SJSA1 (cell line): ENCODE measurements at regions not wholly inside any gene's neighbourhood (a gene's known extent, or its start where the extent isn't known, plus 50 kb on each side); places are given as distances from the start of the nearest gene placed in this dataset.
A peak's percentile ranks its signal among the peaks of the same experiment; 100 is the strongest.

Experiments
- DNase-seq, 2 experiments: peaks; one replicate each; pipeline ENCODE4 v3.0.0-alpha.2; 2015 to 2020; ENCODE audit warnings: low spot score in 2 of 2, low read depth in 1 of 2
- H3K27ac ChIP-seq: fragments of 250-450 bp; sonication (Bioruptor Pico); 2 replicates; pipeline ENCODE4 v1.5.1; 2020; ENCODE audit warnings: mild to moderate bottlenecking, moderate library complexity
- H3K27me3 ChIP-seq: fragments of 250-450 bp; sonication (Bioruptor Pico); replicated peaks from 2 replicates; pipeline ENCODE4 v1.5.1; 2020; ENCODE audit warnings: mild to moderate bottlenecking, moderate library complexity
- H3K36me3 ChIP-seq: fragments of 250-450 bp; sonication (Bioruptor Pico); 2 replicates; pipeline ENCODE4 v1.5.1; 2020; ENCODE audit warnings: mild to moderate bottlenecking
- H3K4me1 ChIP-seq: fragments of 250-450 bp; sonication (Bioruptor Pico); replicated peaks from 2 replicates; pipeline ENCODE4 v1.6.1; 2021; ENCODE audit warnings: mild to moderate bottlenecking
- H3K4me3 ChIP-seq: fragments of 250-450 bp; sonication (Bioruptor Pico); 2 replicates; pipeline ENCODE4 v1.5.1; 2020; ENCODE audit warnings: mild to moderate bottlenecking
- H3K9me3 ChIP-seq: fragments of 250-450 bp; sonication (Bioruptor Pico); replicated peaks from 2 replicates; pipeline ENCODE4 v1.5.1; 2020; ENCODE audit warnings: mild to moderate bottlenecking

- H3K9me3 ChIP-seq = no peaks in the 10 kb centered on the region
- no peak overlapping the region for H3K27ac ChIP-seq
- DNase-seq = no peak
- H3K4me1 ChIP-seq = 0 out of 2 replicates have a peak, but pooled peaks cover 3% of the 10 kb centered on the region
- no peaks in the 10 kb centered on the region for H3K36me3 ChIP-seq
- no peak overlapping the region for H3K4me3 ChIP-seq
- no peaks in the 10 kb centered on the region for H3K27me3 ChIP-seq
These were observed 205.4 kb upstream of the CST7 start for GRCh38 chr20:24743641-24744040.

GRCh38 chr20:24744747-24745146 lies 204.3 kb upstream of the CST7 start:
- Histone ChIP-seq H3K36me3 (no peaks in the 10 kb centered on the region), H3K4me3 (no peak overlapping the region), H3K9me3 (no peaks in the 10 kb centered on the region), H3K4me1 (0 out of 2 replicates have a peak, but pooled peaks cover 3% of the 10 kb centered on the region), H3K27ac (no peak overlapping the region), H3K27me3 (no peaks in the 10 kb centered on the region)
- DNase-seq = no peak

GRCh38 chr20:24745206-24745605 lies 203.9 kb upstream of the CST7 start:
- H3K4me1 ChIP-seq = 0 out of 2 replicates have a peak, but pooled peaks cover 3% of the 10 kb centered on the region
- H3K9me3 ChIP-seq = no peaks in the 10 kb centered on the region
- no peaks in the 10 kb centered on the region for H3K27me3 ChIP-seq
- no peak overlapping the region for H3K27ac ChIP-seq
- no peak for DNase-seq
- H3K36me3 ChIP-seq = no peaks in the 10 kb centered on the region
- H3K4me3 ChIP-seq = no peak overlapping the region

- Histone ChIP-seq H3K36me3 (no peaks in the 10 kb centered on the region), H3K4me1 (no peaks in the 10 kb centered on the region), H3K4me3 (no peak overlapping the region), H3K9me3 (no peaks in the 10 kb centered on the region), H3K27ac (no peak overlapping the region), H3K27me3 (no peaks in the 10 kb centered on the region)
- DNase-seq = no peak
These were observed 203.3 kb upstream of the CST7 start for GRCh38 chr20:24745617-24746350.

GRCh38 chr20:24746351-24746685 lies 202.8 kb upstream of the CST7 start:
- Histone ChIP-seq H3K9me3 (no peaks in the 10 kb centered on the region), H3K27me3 (no peaks in the 10 kb centered on the region), H3K4me1 (no peaks in the 10 kb centered on the region), H3K36me3 (no peaks in the 10 kb centered on the region), H3K4me3 (no peak overlapping the region), H3K27ac (no peak overlapping the region)
- peak in 1 of 2 experiments; percentile 40 for DNase-seq

GRCh38 chr20:24747010-24747712 lies 201.9 kb upstream of the CST7 start:
- no peaks in the 10 kb centered on the region for H3K4me1 ChIP-seq
- no peaks in the 10 kb centered on the region for H3K9me3 ChIP-seq
- H3K4me3 ChIP-seq = no peak overlapping the region
- no peak overlapping the region for H3K27ac ChIP-seq
- no peaks in the 10 kb centered on the region for H3K36me3 ChIP-seq
- peak in 1 of 2 experiments; percentile 30 for DNase-seq
- H3K27me3 ChIP-seq = no peaks in the 10 kb centered on the region

GRCh38 chr20:24747881-24748595 lies 201.0 kb upstream of the CST7 start:
- H3K27me3 ChIP-seq = no peaks in the 10 kb centered on the region
- H3K9me3 ChIP-seq = no peaks in the 10 kb centered on the region
- DNase-seq = peak in 1 of 2 experiments; percentile 15
- no peaks in the 10 kb centered on the region for H3K36me3 ChIP-seq
- H3K27ac ChIP-seq = no peak overlapping the region
- no peak overlapping the region for H3K4me3 ChIP-seq
- H3K4me1 ChIP-seq = no peaks in the 10 kb centered on the region

- no peaks in the 10 kb centered on the region for H3K27me3 ChIP-seq
- no peaks in the 10 kb centered on the region for H3K9me3 ChIP-seq
- H3K4me1 ChIP-seq = peaks cover 6% of the 10 kb centered on the region; the same call in 1 of the 2 replicates
- peak in 1 of 2 experiments; percentile 21 for DNase-seq
- H3K27ac ChIP-seq = no peak overlapping the region
- H3K36me3 ChIP-seq = no peaks in the 10 kb centered on the region
- H3K4me3 ChIP-seq = no peak overlapping the region
These were observed 197.5 kb upstream of the CST7 start for GRCh38 chr20:24751551-24751950.

GRCh38 chr20:24752612-24753011 lies 196.5 kb upstream of the CST7 start:
- Histone ChIP-seq H3K36me3 (no peaks in the 10 kb centered on the region), H3K27ac (no peak overlapping the region), H3K27me3 (no peaks in the 10 kb centered on the region), H3K4me3 (no peak overlapping the region), H3K9me3 (no peaks in the 10 kb centered on the region), H3K4me1 (peaks cover 6% of the 10 kb centered on the region; the same call in 1 of the 2 replicates)
- DNase-seq = peak in 1 of 2 experiments; percentile 36

- Histone ChIP-seq H3K27ac (no peak overlapping the region), H3K4me1 (peaks cover 6% of the 10 kb centered on the region; the same call in 1 of the 2 replicates), H3K9me3 (no peaks in the 10 kb centered on the region), H3K27me3 (no peaks in the 10 kb centered on the region), H3K4me3 (no peak overlapping the region), H3K36me3 (no peaks in the 10 kb centered on the region)
- DNase-seq = peak in 1 of 2 experiments; percentile 33
These were observed 195.9 kb upstream of the CST7 start for GRCh38 chr20:24753130-24753529.

GRCh38 chr20:24754691-24755090 lies 194.4 kb upstream of the CST7 start:
- no peaks in the 10 kb centered on the region for H3K9me3 ChIP-seq
- peaks cover 6% of the 10 kb centered on the region; the same call in 1 of the 2 replicates for H3K4me1 ChIP-seq
- no peak overlapping the region for H3K4me3 ChIP-seq
- H3K36me3 ChIP-seq = no peaks in the 10 kb centered on the region
- DNase-seq = peak in 1 of 2 experiments; percentile 15
- H3K27ac ChIP-seq = no peak overlapping the region
- H3K27me3 ChIP-seq = 0 out of 2 replicates have a peak, but pooled peaks cover 2% of the 10 kb centered on the region

GRCh38 chr20:24755411-24755922 lies 193.6 kb upstream of the CST7 start:
- no peak overlapping the region for H3K4me3 ChIP-seq
- peaks cover 6% of the 10 kb centered on the region; the same call in 1 of the 2 replicates for H3K4me1 ChIP-seq
- no peaks in the 10 kb centered on the region for H3K9me3 ChIP-seq
- peak in 1 of 2 experiments; percentile 8 for DNase-seq
- no peaks in the 10 kb centered on the region for H3K36me3 ChIP-seq
- H3K27ac ChIP-seq = no peak overlapping the region
- 0 out of 2 replicates have a peak, but pooled peaks cover 2% of the 10 kb centered on the region for H3K27me3 ChIP-seq

GRCh38 chr20:24756292-24757025 lies 192.6 kb upstream of the CST7 start:
- H3K9me3 ChIP-seq = no peaks in the 10 kb centered on the region
- H3K4me3 ChIP-seq = no peak overlapping the region
- H3K27me3 ChIP-seq = 0 out of 2 replicates have a peak, but pooled peaks cover 2% of the 10 kb centered on the region
- H3K27ac ChIP-seq = no peak overlapping the region
- no peaks in the 10 kb centered on the region for H3K36me3 ChIP-seq
- peaks cover 6% of the 10 kb centered on the region; the same call in 1 of the 2 replicates for H3K4me1 ChIP-seq
- DNase-seq = peak in 1 of 2 experiments; percentile 23
